WTC11 (cell line): ENCODE measurements at regions not wholly inside any gene's neighbourhood (a gene's known extent, or its start where the extent isn't known, plus 50 kb on each side); places are given as distances from the start of the nearest gene placed in this dataset.

ENCODE experiments used
- ATAC-seq: fragments of 200-7000 bp; cut with Tn5 transposase; 2 replicates; pipeline ENCODE4 v1.10.0; 2021; ENCODE audit warnings: mild to moderate bottlenecking, moderate library complexity
- CTCF ChIA-PET: fragments of 300-600 bp; sonication (Branson Sonifier 250); formaldehyde crosslinking; loops from one replicate; lab custom pipeline; 2021; ENCODE audit warnings: antibody characterized with exemption; lab: Charles Lee
- POLR2A ChIA-PET: fragments of 350-600 bp; sonication (Branson Sonifier 250); formaldehyde crosslinking; loops from one replicate; lab custom pipeline; 2021; ENCODE audit warnings: antibody characterized with exemption; lab: Charles Lee
- DNase-seq: peaks from one replicate; pipeline ENCODE4 v3.0.0; 2021; ENCODE audit warnings: low spot score
- H3K27ac Mint-ChIP-seq: 2 replicates; pipeline ENCODE4 v1.8.0; 2021; ENCODE audit warnings: mixed read lengths
- H3K27me3 Mint-ChIP-seq: 2 replicates; pipeline ENCODE4 v1.8.0; 2021; ENCODE audit warnings: low read depth, mild to moderate bottlenecking, moderate library complexity, mixed read lengths
- H3K36me3 Mint-ChIP-seq: 2 replicates; pipeline ENCODE4 v1.8.0; 2021; ENCODE audit warnings: mixed read lengths
- H3K4me1 Mint-ChIP-seq: 2 replicates; pipeline ENCODE4 v1.8.0; 2022; ENCODE audit warnings: mixed read lengths
- H3K4me3 Mint-ChIP-seq: 2 replicates; pipeline ENCODE4 v1.8.0; 2021; ENCODE audit warnings: mild to moderate bottlenecking, moderate library complexity, mixed read lengths
- H3K9me3 Mint-ChIP-seq: 2 replicates; pipeline ENCODE4 v1.8.0; 2021; ENCODE audit warnings: mixed read lengths
- ATF1 ChIP-seq: sonication (generic); formaldehyde crosslinking; IDR thresholded peaks from 2 replicates; pipeline ENCODE4 v1.8.1; 2023; ENCODE audit warnings: mild to moderate bottlenecking, moderate library complexity, missing genetic modification reagents
- CREM ChIP-seq: sonication (generic); formaldehyde crosslinking; IDR thresholded peaks from 2 replicates; pipeline ENCODE4 v1.8.1; 2022; ENCODE audit warnings: mild to moderate bottlenecking, missing genetic modification reagents, moderate library complexity
- ELF4 ChIP-seq: sonication (generic); formaldehyde crosslinking; IDR thresholded peaks from 2 replicates; pipeline ENCODE4 v1.8.1; 2022; ENCODE audit warnings: low read depth, mild to moderate bottlenecking, moderate library complexity, missing genetic modification reagents
- EMX1 ChIP-seq: fragments of 250-450 bp; sonication (Bioruptor Pico); IDR thresholded peaks from 2 replicates; pipeline ENCODE4 v1.8.0; 2021; ENCODE audit warnings: mild to moderate bottlenecking
- ETV6 ChIP-seq: sonication (generic); formaldehyde crosslinking; IDR thresholded peaks from 2 replicates; pipeline ENCODE4 v1.8.1; 2022; ENCODE audit warnings: mild to moderate bottlenecking, missing genetic modification reagents
- FOXP1 ChIP-seq: sonication (generic); formaldehyde crosslinking; IDR thresholded peaks from 2 replicates; pipeline ENCODE4 v1.8.0; 2022; ENCODE audit warnings: missing genetic modification reagents, mild to moderate bottlenecking, moderate library complexity, borderline replicate concordance
- JAZF1 ChIP-seq: fragments of 250-450 bp; sonication (Bioruptor Pico); IDR thresholded peaks from 2 replicates; pipeline ENCODE4 v1.9.0; 2021; ENCODE audit warnings: moderate library complexity, mild to moderate bottlenecking, inconsistent platforms
- JUN ChIP-seq: sonication (generic); formaldehyde crosslinking; IDR thresholded peaks from 2 replicates; pipeline ENCODE4 v1.8.0; 2023; ENCODE audit warnings: mild to moderate bottlenecking, missing genetic modification reagents
- NR3C1 ChIP-seq: sonication (generic); formaldehyde crosslinking; conservative IDR thresholded peaks from 2 replicates; pipeline ENCODE4 v1.8.1; 2023; ENCODE audit warnings: low read depth, mild to moderate bottlenecking, missing genetic modification reagents
- RORB ChIP-seq: fragments of 250-450 bp; sonication (Bioruptor Pico); IDR thresholded peaks from 2 replicates; pipeline ENCODE4 v1.9.0; 2021; ENCODE audit warnings: mild to moderate bottlenecking
- SMAD3 ChIP-seq: sonication (generic); formaldehyde crosslinking; IDR thresholded peaks from 2 replicates; pipeline ENCODE4 v1.8.0; 2022; ENCODE audit warnings: missing genetic modification reagents, mild to moderate bottlenecking, borderline replicate concordance
- SMAD4 ChIP-seq: sonication (generic); formaldehyde crosslinking; IDR thresholded peaks from 2 replicates; pipeline ENCODE4 v1.8.0; 2022; ENCODE audit warnings: mild to moderate bottlenecking, missing genetic modification reagents
- ZBTB43 ChIP-seq: sonication (generic); formaldehyde crosslinking; IDR thresholded peaks from 2 replicates; pipeline ENCODE4 v1.8.1; 2023; ENCODE audit warnings: mild to moderate bottlenecking, missing genetic modification reagents
- ZNF263 ChIP-seq: sonication (generic); formaldehyde crosslinking; IDR thresholded peaks from 2 replicates; pipeline ENCODE4 v1.8.1; 2022; ENCODE audit warnings: low read depth, mild to moderate bottlenecking, moderate library complexity, missing genetic modification reagents
- ZNF281 ChIP-seq: sonication (generic); formaldehyde crosslinking; IDR thresholded peaks from 2 replicates; pipeline ENCODE4 v1.8.0; 2023; ENCODE audit warnings: mild to moderate bottlenecking, missing genetic modification reagents
- ZNF317 ChIP-seq: sonication (generic); formaldehyde crosslinking; IDR thresholded peaks from 2 replicates; pipeline ENCODE4 v1.8.1; 2023; ENCODE audit warnings: low read depth, mild to moderate bottlenecking, moderate library complexity, missing genetic modification reagents, borderline replicate concordance
- ZNF532 ChIP-seq: fragments of 250-450 bp; sonication (Bioruptor Pico); IDR thresholded peaks from 2 replicates; pipeline ENCODE4 v1.9.0; 2021; ENCODE audit warnings: mild to moderate bottlenecking, borderline replicate concordance
- TF ChIP-seq, protein P1 (sequence below): fragments of 250-450 bp; sonication (Bioruptor Pico); IDR thresholded peaks from 2 replicates; pipeline ENCODE4 v1.8.0; 2021; ENCODE audit warnings: mild to moderate bottlenecking
- TF ChIP-seq, protein P2 (sequence below): sonication (generic); formaldehyde crosslinking; IDR thresholded peaks from 2 replicates; pipeline ENCODE4 v1.8.0; 2022; ENCODE audit warnings: missing genetic modification reagents

DNA sequence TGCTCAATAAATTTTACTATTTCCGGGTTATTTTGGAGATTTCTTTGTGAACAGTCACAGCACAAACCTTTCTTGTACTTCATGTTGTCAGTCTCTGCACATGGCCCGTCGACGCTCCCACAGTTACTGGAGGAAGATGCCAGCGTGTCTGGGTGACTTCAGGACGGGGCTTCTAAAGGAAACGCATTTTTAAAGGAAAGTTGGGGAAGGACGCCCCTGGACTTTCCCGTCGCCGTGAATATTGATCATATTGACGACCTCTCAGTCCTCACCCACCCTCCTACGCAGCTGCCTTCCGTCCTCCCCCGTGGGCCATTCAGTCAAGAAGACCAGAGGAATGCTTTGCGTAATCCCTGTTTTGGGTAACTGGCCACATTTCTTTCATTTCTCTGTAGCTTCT lies 71.1 kb upstream of the SNTG2 start (continued):
- no peak for TF ChIP-seq SMAD4 (CRISPR knock-in tag)
- TF ChIP-seq ZNF317, result no peak
- no peak for TF ChIP-seq ETV6 (CRISPR knock-in tag)
- no peak for TF ChIP-seq ZNF532 (CRISPR knock-in tag)
- TF ChIP-seq JUN, result no peak
- no peak for TF ChIP-seq ZBTB43 (CRISPR knock-in tag)
- TF ChIP-seq ELF4 (CRISPR knock-in tag), result no peak
- no peak for TF ChIP-seq RORB (CRISPR knock-in tag)
- TF ChIP-seq, protein P1, sequence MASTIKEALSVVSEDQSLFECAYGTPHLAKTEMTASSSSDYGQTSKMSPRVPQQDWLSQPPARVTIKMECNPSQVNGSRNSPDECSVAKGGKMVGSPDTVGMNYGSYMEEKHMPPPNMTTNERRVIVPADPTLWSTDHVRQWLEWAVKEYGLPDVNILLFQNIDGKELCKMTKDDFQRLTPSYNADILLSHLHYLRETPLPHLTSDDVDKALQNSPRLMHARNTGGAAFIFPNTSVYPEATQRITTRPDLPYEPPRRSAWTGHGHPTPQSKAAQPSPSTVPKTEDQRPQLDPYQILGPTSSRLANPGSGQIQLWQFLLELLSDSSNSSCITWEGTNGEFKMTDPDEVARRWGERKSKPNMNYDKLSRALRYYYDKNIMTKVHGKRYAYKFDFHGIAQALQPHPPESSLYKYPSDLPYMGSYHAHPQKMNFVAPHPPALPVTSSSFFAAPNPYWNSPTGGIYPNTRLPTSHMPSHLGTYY, result no peak
- no peak for TF ChIP-seq EMX1 (CRISPR knock-in tag)

GRCh38 chr2:878245-878930 lies 72.3 kb upstream of the SNTG2 start:
- peaks cover 63% of the 10 kb centered on the region for H3K27me3 Mint-ChIP-seq
- DNase-seq (no peak), ATAC-seq (no peak)
- CTCF ChIA-PET, result no interaction called here
- no peak overlapping the region for H3K4me3 Mint-ChIP-seq
- peaks cover 15% of the 10 kb centered on the region for H3K4me1 Mint-ChIP-seq
- POLR2A ChIA-PET, result no interaction called here
- no peaks in the 10 kb centered on the region for H3K36me3 Mint-ChIP-seq
- H3K9me3 Mint-ChIP-seq, result peaks cover 8% of the 10 kb centered on the region; the same call in 1 of the 2 replicates
- H3K27ac Mint-ChIP-seq, result no peak overlapping the region
- no peak for TF ChIP-seq JUN
- TF ChIP-seq NR3C1 (CRISPR knock-in tag), result no peak
- no peak for TF ChIP-seq ATF1 (CRISPR knock-in tag)
- no peak for TF ChIP-seq FOXP1 (CRISPR knock-in tag)
- TF ChIP-seq, protein P2, sequence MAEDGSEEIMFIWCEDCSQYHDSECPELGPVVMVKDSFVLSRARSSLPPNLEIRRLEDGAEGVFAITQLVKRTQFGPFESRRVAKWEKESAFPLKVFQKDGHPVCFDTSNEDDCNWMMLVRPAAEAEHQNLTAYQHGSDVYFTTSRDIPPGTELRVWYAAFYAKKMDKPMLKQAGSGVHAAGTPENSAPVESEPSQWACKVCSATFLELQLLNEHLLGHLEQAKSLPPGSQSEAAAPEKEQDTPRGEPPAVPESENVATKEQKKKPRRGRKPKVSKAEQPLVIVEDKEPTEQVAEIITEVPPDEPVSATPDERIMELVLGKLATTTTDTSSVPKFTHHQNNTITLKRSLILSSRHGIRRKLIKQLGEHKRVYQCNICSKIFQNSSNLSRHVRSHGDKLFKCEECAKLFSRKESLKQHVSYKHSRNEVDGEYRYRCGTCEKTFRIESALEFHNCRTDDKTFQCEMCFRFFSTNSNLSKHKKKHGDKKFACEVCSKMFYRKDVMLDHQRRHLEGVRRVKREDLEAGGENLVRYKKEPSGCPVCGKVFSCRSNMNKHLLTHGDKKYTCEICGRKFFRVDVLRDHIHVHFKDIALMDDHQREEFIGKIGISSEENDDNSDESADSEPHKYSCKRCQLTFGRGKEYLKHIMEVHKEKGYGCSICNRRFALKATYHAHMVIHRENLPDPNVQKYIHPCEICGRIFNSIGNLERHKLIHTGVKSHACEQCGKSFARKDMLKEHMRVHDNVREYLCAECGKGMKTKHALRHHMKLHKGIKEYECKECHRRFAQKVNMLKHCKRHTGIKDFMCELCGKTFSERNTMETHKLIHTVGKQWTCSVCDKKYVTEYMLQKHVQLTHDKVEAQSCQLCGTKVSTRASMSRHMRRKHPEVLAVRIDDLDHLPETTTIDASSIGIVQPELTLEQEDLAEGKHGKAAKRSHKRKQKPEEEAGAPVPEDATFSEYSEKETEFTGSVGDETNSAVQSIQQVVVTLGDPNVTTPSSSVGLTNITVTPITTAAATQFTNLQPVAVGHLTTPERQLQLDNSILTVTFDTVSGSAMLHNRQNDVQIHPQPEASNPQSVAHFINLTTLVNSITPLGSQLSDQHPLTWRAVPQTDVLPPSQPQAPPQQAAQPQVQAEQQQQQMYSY (CRISPR knock-in tag), result no peak
- TF ChIP-seq ZNF532 (CRISPR knock-in tag), result no peak
- TF ChIP-seq SMAD3 (CRISPR knock-in tag), result no peak
- TF ChIP-seq ZNF263 (CRISPR knock-in tag), result no peak
- no peak for TF ChIP-seq ZNF281
- no peak for TF ChIP-seq CREM (CRISPR knock-in tag)
- TF ChIP-seq JAZF1 (CRISPR knock-in tag), result no peak
